ENCODE measurements at regions not wholly inside any gene's neighbourhood (a gene's known extent, or its start where the extent isn't known, plus 50 kb on each side); places are given as distances from the start of the nearest gene placed in this dataset.

GRCh38 chr3:124631727-124632126 is 98.5 kb upstream of the UMPS start:
- no peaks in the 10 kb centered on the region for H3K4me1 ChIP-seq (ENCODE audit: control insufficient read depth, extremely low read depth, insufficient read depth, low read length)
- DNase-seq (ENCODE audit: low read depth in 2 of 2) = no peak
- H3K9me3 ChIP-seq (ENCODE audit: control insufficient read depth, insufficient read depth, low read depth, low read length) = no peaks in the 10 kb centered on the region

GRCh38 chr3:124632566-124633140 is 97.6 kb upstream of the UMPS start:
- no peak overlapping the region for H3K4me3 ChIP-seq (replicated peaks in 1 of 4; ENCODE audit: control extremely low read depth in 1 of 4, insufficient read depth in 1 of 4, low read depth in 3 of 4, low read length in 4 of 4)

More at GRCh38 chr3:124631727-124632126, 98.5 kb upstream of the UMPS start:
- Histone ChIP-seq H3K9ac (ENCODE audit: insufficient read depth, low read length) (no peak overlapping the region), H3K36me3 (ENCODE audit: control insufficient read depth, insufficient read depth, low read length) (no peaks in the 10 kb centered on the region), H2AFZ (ENCODE audit: low read length) (no peak overlapping the region), H3K27ac (ENCODE audit: insufficient read depth, low read length) (no peak overlapping the region), H4K20me1 (ENCODE audit: control insufficient read depth, extremely low read depth, insufficient read depth, low read length) (no peaks in the 10 kb centered on the region), H3K4me2 (ENCODE audit: extremely low read depth, insufficient read depth, low read length) (no peak overlapping the region), H3K27me3 (ENCODE audit: control insufficient read depth, insufficient read depth, low read length) (peaks cover 2% of the 10 kb centered on the region), H3K4me3 (replicated peaks in 1 of 4; ENCODE audit: control extremely low read depth in 1 of 4, insufficient read depth in 1 of 4, low read depth in 3 of 4, low read length in 4 of 4) (no peak overlapping the region), H3K79me2 (ENCODE audit: control insufficient read depth, insufficient read depth, low read length) (no peaks in the 10 kb centered on the region)
- TF ChIP-seq CTCF (conservative IDR thresholded peaks at IDR 0.05 in 1 of 2, IDR thresholded peaks at IDR 0.05 in 1 of 2; ENCODE audit: low read depth in 1 of 2, low read length in 2 of 2) (no peak), EZH2 (IDR thresholded peaks at IDR 0.05; ENCODE audit: low read length, missing control alignments) (no peak)

GRCh38 chr3:124633524-124633923 is 96.7 kb upstream of the UMPS start:
- Histone ChIP-seq H3K27ac (ENCODE audit: insufficient read depth, low read length) (no peak overlapping the region), H2AFZ (ENCODE audit: low read length) (no peak overlapping the region), H4K20me1 (ENCODE audit: control insufficient read depth, extremely low read depth, insufficient read depth, low read length) (no peaks in the 10 kb centered on the region), H3K4me2 (ENCODE audit: extremely low read depth, insufficient read depth, low read length) (no peak overlapping the region), H3K4me3 (replicated peaks in 1 of 4; ENCODE audit: control extremely low read depth in 1 of 4, insufficient read depth in 1 of 4, low read depth in 3 of 4, low read length in 4 of 4) (no peak overlapping the region), H3K36me3 (ENCODE audit: control insufficient read depth, insufficient read depth, low read length) (no peaks in the 10 kb centered on the region), H3K79me2 (ENCODE audit: control insufficient read depth, insufficient read depth, low read length) (no peaks in the 10 kb centered on the region), H3K4me1 (ENCODE audit: control insufficient read depth, extremely low read depth, insufficient read depth, low read length) (no peaks in the 10 kb centered on the region), H3K9me3 (ENCODE audit: control insufficient read depth, insufficient read depth, low read depth, low read length) (no peaks in the 10 kb centered on the region), H3K27me3 (ENCODE audit: control insufficient read depth, insufficient read depth, low read length) (peaks cover 2% of the 10 kb centered on the region), H3K9ac (ENCODE audit: insufficient read depth, low read length) (no peak overlapping the region)
- DNase-seq (ENCODE audit: low read depth in 2 of 2) = no peak
- TF ChIP-seq EZH2 (IDR thresholded peaks at IDR 0.05; ENCODE audit: low read length, missing control alignments) = no peak
- TF ChIP-seq CTCF (conservative IDR thresholded peaks at IDR 0.05 in 1 of 2, IDR thresholded peaks at IDR 0.05 in 1 of 2; ENCODE audit: low read depth in 1 of 2, low read length in 2 of 2) = no peak

More at GRCh38 chr3:124632566-124633140, 97.6 kb upstream of the UMPS start:
- Histone ChIP-seq H2AFZ (ENCODE audit: low read length) (no peak overlapping the region), H3K36me3 (ENCODE audit: control insufficient read depth, insufficient read depth, low read length) (no peaks in the 10 kb centered on the region), H3K79me2 (ENCODE audit: control insufficient read depth, insufficient read depth, low read length) (no peaks in the 10 kb centered on the region), H3K4me1 (ENCODE audit: control insufficient read depth, extremely low read depth, insufficient read depth, low read length) (no peaks in the 10 kb centered on the region), H3K27me3 (ENCODE audit: control insufficient read depth, insufficient read depth, low read length) (peaks cover 2% of the 10 kb centered on the region), H3K4me2 (ENCODE audit: extremely low read depth, insufficient read depth, low read length) (no peak overlapping the region), H4K20me1 (ENCODE audit: control insufficient read depth, extremely low read depth, insufficient read depth, low read length) (no peaks in the 10 kb centered on the region), H3K27ac (ENCODE audit: insufficient read depth, low read length) (no peak overlapping the region), H3K9ac (ENCODE audit: insufficient read depth, low read length) (no peak overlapping the region), H3K9me3 (ENCODE audit: control insufficient read depth, insufficient read depth, low read depth, low read length) (no peaks in the 10 kb centered on the region)
- TF ChIP-seq CTCF (conservative IDR thresholded peaks at IDR 0.05 in 1 of 2, IDR thresholded peaks at IDR 0.05 in 1 of 2; ENCODE audit: low read depth in 1 of 2, low read length in 2 of 2) = no peak
- no peak for TF ChIP-seq EZH2 (IDR thresholded peaks at IDR 0.05; ENCODE audit: low read length, missing control alignments)
- no peak for DNase-seq (ENCODE audit: low read depth in 2 of 2)

All from fibroblast of lung (primary cell).